22Rv1 (cell line): ENCODE measurements at regions not wholly inside any gene's neighbourhood (a gene's known extent, or its start where the extent isn't known, plus 50 kb on each side); places are given as distances from the start of the nearest gene placed in this dataset.

Source experiments
- ZFX ChIP-seq: fragments of 450-650 bp; IDR thresholded peaks from 2 replicates; pipeline ENCODE4 v1.6.1; 2017; ENCODE audit warnings: antibody characterized with exemption, borderline replicate concordance
- TF ChIP-seq, protein P1 (sequence below): fragments of 450-650 bp; IDR thresholded peaks from 2 replicates; pipeline ENCODE4 v1.5.1; 2017; ENCODE audit warnings: mild to moderate bottlenecking

DNA sequence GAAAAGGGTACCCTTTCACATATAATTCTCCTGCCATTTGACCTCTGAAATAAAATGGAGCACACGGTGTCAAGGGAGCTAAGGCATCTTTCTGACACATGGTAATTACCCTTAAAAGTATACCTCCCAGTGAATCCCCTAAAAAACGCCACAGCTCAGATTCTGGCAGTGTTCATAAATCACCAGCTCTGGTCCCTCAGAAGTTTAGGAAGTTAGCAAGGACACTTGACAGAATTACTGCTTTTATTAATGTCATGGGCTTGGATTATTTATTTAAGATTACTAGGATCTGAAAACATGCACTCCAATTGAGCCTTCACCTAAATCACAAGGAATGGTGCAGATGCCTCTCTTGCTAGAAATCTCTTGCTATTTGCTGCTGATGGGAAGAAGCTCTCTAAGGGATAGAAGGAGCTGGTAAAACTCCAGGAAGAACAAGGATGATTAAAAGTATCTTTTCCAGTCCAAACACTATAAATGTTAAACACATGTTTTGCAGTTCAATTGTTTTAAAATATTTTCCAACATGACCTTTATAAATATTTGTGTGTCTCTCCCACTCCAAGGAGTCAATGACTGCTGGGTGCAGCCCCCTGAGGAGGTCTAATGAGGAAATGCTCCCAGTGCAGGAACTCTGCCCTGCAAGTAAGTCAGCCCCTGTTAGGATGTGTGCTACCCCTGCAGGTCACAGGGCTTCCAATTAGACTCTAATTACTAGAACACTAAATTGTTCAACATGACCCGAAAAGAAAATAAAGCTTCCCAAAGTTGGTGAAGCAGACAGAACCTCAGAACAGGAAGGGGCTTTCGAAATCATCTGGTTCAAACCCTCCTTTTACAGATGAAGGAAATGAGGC lies 230.3 kb downstream of the TFAP2A start:
- TF ChIP-seq, protein P1, sequence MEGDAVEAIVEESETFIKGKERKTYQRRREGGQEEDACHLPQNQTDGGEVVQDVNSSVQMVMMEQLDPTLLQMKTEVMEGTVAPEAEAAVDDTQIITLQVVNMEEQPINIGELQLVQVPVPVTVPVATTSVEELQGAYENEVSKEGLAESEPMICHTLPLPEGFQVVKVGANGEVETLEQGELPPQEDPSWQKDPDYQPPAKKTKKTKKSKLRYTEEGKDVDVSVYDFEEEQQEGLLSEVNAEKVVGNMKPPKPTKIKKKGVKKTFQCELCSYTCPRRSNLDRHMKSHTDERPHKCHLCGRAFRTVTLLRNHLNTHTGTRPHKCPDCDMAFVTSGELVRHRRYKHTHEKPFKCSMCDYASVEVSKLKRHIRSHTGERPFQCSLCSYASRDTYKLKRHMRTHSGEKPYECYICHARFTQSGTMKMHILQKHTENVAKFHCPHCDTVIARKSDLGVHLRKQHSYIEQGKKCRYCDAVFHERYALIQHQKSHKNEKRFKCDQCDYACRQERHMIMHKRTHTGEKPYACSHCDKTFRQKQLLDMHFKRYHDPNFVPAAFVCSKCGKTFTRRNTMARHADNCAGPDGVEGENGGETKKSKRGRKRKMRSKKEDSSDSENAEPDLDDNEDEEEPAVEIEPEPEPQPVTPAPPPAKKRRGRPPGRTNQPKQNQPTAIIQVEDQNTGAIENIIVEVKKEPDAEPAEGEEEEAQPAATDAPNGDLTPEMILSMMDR = no peak
- TF ChIP-seq ZFX = no peak
